IMR-90 (cell line): ENCODE measurements at regions not wholly inside any gene's neighbourhood (a gene's known extent, or its start where the extent isn't known, plus 50 kb on each side); places are given as distances from the start of the nearest gene placed in this dataset.
A peak's percentile ranks its signal among the peaks of the same experiment; 100 is the strongest.

Source experiments
- ATAC-seq: fragments of 200-7000 bp; cut with Tn5 transposase; 2 replicates; pipeline ENCODE4 v1.9.1; 2020; ENCODE audit warnings: low read depth, mild to moderate bottlenecking, moderate library complexity
- BruUV-seq: library from RNA; stranded (reverse); fragments of 400-500 nt; replicated peaks from 2 replicates; lab custom pipeline; 2021; lab: Mats Ljungman, UMichigan
- CTCF ChIA-PET: fragments of 300-600 bp; formaldehyde crosslinking; extraction: SDS; loops from one replicate; lab custom pipeline; 2021; ENCODE audit warnings: antibody characterized with exemption; lab: Yijun Ruan, JAX
- POLR2A ChIA-PET: fragments of 300-600 bp; sonication (Branson Sonifier 250); formaldehyde crosslinking; loops from one replicate; lab custom pipeline; 2022; ENCODE audit warnings: antibody characterized with exemption; ENCODE audit not compliant: unreplicated experiment; lab: Charles Lee
- DNase-seq: peaks from one replicate; pipeline ENCODE4 v3.0.0; 2013
- H2AFZ ChIP-seq: replicated peaks from 2 replicates; pipeline ENCODE3; 2013; ENCODE audit warnings: low read length, mild to moderate bottlenecking; ENCODE audit not compliant: poor library complexity
- H2AK5ac ChIP-seq: 2 replicates; pipeline ENCODE4 v1.6.1; 2013; ENCODE audit warnings: low read depth, low read length, inconsistent platforms
- H2AK9ac ChIP-seq: replicated peaks from 2 replicates; pipeline ENCODE3; 2013; ENCODE audit warnings: mild to moderate bottlenecking, low read depth, low read length, moderate library complexity; ENCODE audit not compliant: poor library complexity
- H2BK120ac ChIP-seq: 2 replicates; pipeline ENCODE4 v1.6.1; 2013; ENCODE audit warnings: low read depth, low read length, inconsistent platforms
- H2BK15ac ChIP-seq: 3 replicates; pipeline ENCODE4 v1.6.1; 2013; ENCODE audit warnings: low read depth, low read length, inconsistent platforms
- H2BK20ac ChIP-seq: 2 replicates; pipeline ENCODE4 v1.6.1; 2013; ENCODE audit warnings: low read depth, mild to moderate bottlenecking, inconsistent platforms, low read length, moderate library complexity
- H2BK5ac ChIP-seq: 2 replicates; pipeline ENCODE4 v1.6.1; 2013; ENCODE audit warnings: mild to moderate bottlenecking, low read depth, low read length, inconsistent platforms; ENCODE audit not compliant: poor library complexity, severe bottlenecking
- H3K14ac ChIP-seq: replicated peaks from 2 replicates; pipeline ENCODE4 v1.6.1; 2013; ENCODE audit warnings: low read depth, low read length, inconsistent platforms
- H3K18ac ChIP-seq: 2 replicates; pipeline ENCODE4 v1.6.1; 2013; ENCODE audit warnings: low read depth, low read length, control low read depth
- H3K23ac ChIP-seq: 2 replicates; pipeline ENCODE4 v1.6.1; 2013; ENCODE audit warnings: low read depth, low read length, inconsistent platforms
- H3K27ac ChIP-seq: 2 replicates; pipeline ENCODE4 v1.5.1; 2013; ENCODE audit warnings: mild to moderate bottlenecking, control low read depth, low read length; ENCODE audit not compliant: insufficient read depth
- H3K27me3 ChIP-seq: 2 replicates; pipeline ENCODE4 v1.6.1; 2013; ENCODE audit warnings: low read length; ENCODE audit not compliant: control insufficient read depth, insufficient read depth
- H3K36me3 ChIP-seq: 2 replicates; pipeline ENCODE4 v1.6.1; 2013; ENCODE audit warnings: low read length, mixed read lengths; ENCODE audit not compliant: control insufficient read depth, insufficient read depth
- H3K4ac ChIP-seq: 2 replicates; pipeline ENCODE4 v1.6.1; 2013; ENCODE audit warnings: low read depth, low read length, inconsistent platforms
- H3K4me1 ChIP-seq: 2 replicates; pipeline ENCODE4 v1.6.1; 2013; ENCODE audit warnings: low read length, mixed read lengths; ENCODE audit not compliant: control insufficient read depth, insufficient read depth
- H3K4me2 ChIP-seq: 2 replicates; pipeline ENCODE4 v1.6.1; 2013; ENCODE audit warnings: low read depth, mild to moderate bottlenecking, control low read depth, low read length, moderate library complexity
- H3K4me3 ChIP-seq: 2 replicates; pipeline ENCODE4 v1.5.1; 2013; ENCODE audit warnings: low read depth, mild to moderate bottlenecking, control low read depth, low read length, moderate library complexity; ENCODE audit not compliant: insufficient read depth
- H3K56ac ChIP-seq: 2 replicates; pipeline ENCODE4 v1.6.1; 2013; ENCODE audit warnings: low read length, inconsistent platforms; ENCODE audit not compliant: insufficient read depth; ENCODE audit errors: extremely low read depth
- H3K79me1 ChIP-seq, 2 experiments: 2 replicates each; pipeline ENCODE4 v1.6.1; 2013; ENCODE audit warnings: low read length in 2 of 2, inconsistent platforms in 1 of 2, low read depth in 1 of 2
- H3K9ac ChIP-seq: 2 replicates; pipeline ENCODE4 v1.6.1; 2013; ENCODE audit warnings: low read depth, low read length, control low read depth
- H3K9me1 ChIP-seq: 2 replicates; pipeline ENCODE4 v1.6.1; 2013; ENCODE audit warnings: low read length, inconsistent platforms; ENCODE audit not compliant: insufficient read depth
- H3K9me3 ChIP-seq: 2 replicates; pipeline ENCODE4 v1.6.1; 2013; ENCODE audit warnings: low read length; ENCODE audit not compliant: control insufficient read depth, insufficient read depth
- H4K20me1 ChIP-seq: 2 replicates; pipeline ENCODE4 v1.6.1; 2013; ENCODE audit warnings: low read length, inconsistent platforms; ENCODE audit not compliant: insufficient read depth
- H4K5ac ChIP-seq: 2 replicates; pipeline ENCODE4 v1.6.1; 2013; ENCODE audit warnings: mild to moderate bottlenecking, low read depth, low read length, control low read depth
- H4K8ac ChIP-seq, 2 experiments: 2 replicates each; pipeline ENCODE4 v1.6.1; 2013; ENCODE audit warnings: low read depth in 2 of 2, low read length in 2 of 2, control low read depth in 1 of 2, inconsistent platforms in 1 of 2
- H4K91ac ChIP-seq: 2 replicates; pipeline ENCODE4 v1.6.1; 2013; ENCODE audit warnings: low read depth, low read length, inconsistent platforms; ENCODE audit not compliant: insufficient read depth
- CEBPB ChIP-seq: IDR thresholded peaks from 2 replicates; pipeline ENCODE4 v1.6.1; 2012; ENCODE audit warnings: low read depth, low read length, improper control_type of control experiment
- ELK1 ChIP-seq: fragments of 150-350 bp; IDR thresholded peaks from 2 replicates; pipeline ENCODE4 v1.6.1; 2016; ENCODE audit warnings: low read depth, mild to moderate bottlenecking, low read length, moderate library complexity, borderline replicate concordance
- FOS ChIP-seq: fragments of 150-350 bp; IDR thresholded peaks from 2 replicates; pipeline ENCODE4 v1.6.1; 2016; ENCODE audit warnings: low read depth, low read length
- MAFK ChIP-seq: IDR thresholded peaks from 2 replicates; pipeline ENCODE4 v1.6.1; 2012; ENCODE audit warnings: low read depth, low read length, improper control_type of control experiment
- MAZ ChIP-seq: IDR thresholded peaks from 2 replicates; pipeline ENCODE4 v1.6.1; 2012; ENCODE audit warnings: low read depth, mild to moderate bottlenecking, low read length, improper control_type of control experiment, moderate library complexity, borderline replicate concordance
- POLR2A ChIP-seq: IDR thresholded peaks from 2 replicates; pipeline ENCODE4 v1.6.1; 2012; ENCODE audit warnings: mild to moderate bottlenecking, low read depth, low read length
- RAD21 ChIP-seq: IDR thresholded peaks from 2 replicates; pipeline ENCODE4 v1.6.1; 2012; ENCODE audit warnings: low read length, improper control_type of control experiment
- RCOR1 ChIP-seq: IDR thresholded peaks from 2 replicates; pipeline ENCODE4 v1.6.1; 2012; ENCODE audit warnings: mild to moderate bottlenecking, low read length, improper control_type of control experiment; ENCODE audit not compliant: insufficient replicate concordance
- SMC3 ChIP-seq: fragments of 150-350 bp; IDR thresholded peaks from 2 replicates; pipeline ENCODE4 v1.6.1; 2016; ENCODE audit warnings: low read depth, mild to moderate bottlenecking, antibody characterized with exemption, low read length, moderate library complexity
- USF2 ChIP-seq: fragments of 150-350 bp; IDR thresholded peaks from 2 replicates; pipeline ENCODE4 v1.6.1; 2017; ENCODE audit warnings: mild to moderate bottlenecking, antibody characterized with exemption, low read length, low read depth
- WGBS, 2 experiments: methylation state at CpG; one replicate each; pipeline versions ENCODE4 v1.1.5 to v1.1.7; 2013; ENCODE audit warnings: missing lambda C conversion rate in 2 of 2; ENCODE audit not compliant: insufficient read length in 1 of 2; ENCODE audit errors: extremely low coverage in 2 of 2; 5-methylcytosine and 5-hydroxymethylcytosine counted together
- dilution Hi-C: fragments of 300-500 bp; cut with HindIII; formaldehyde crosslinking; loops from one replicate; pipeline ENCODE4 v1.14.3; 2018; ENCODE audit warnings: low sequenced_read_pairs; ENCODE audit not compliant: unreplicated experiment
- in situ Hi-C: fragments of 300-500 bp; cut with MboI; formaldehyde crosslinking; loops from 3 replicates; pipeline ENCODE4 v1.14.3; 2019; ENCODE audit warnings: low sequenced_read_pairs, inconsistent platforms, mixed read lengths
- intact Hi-C: fragments of 100-400 bp; cut with micrococcal nuclease; formaldehyde crosslinking; loops from 2 replicates; pipeline ENCODE4 v1.10.0; 2022

- H2BK120ac ChIP-seq = no peak overlapping the region
- H3K4me3 ChIP-seq = no peak overlapping the region
- TF ChIP-seq MAFK (no peak), RAD21 (no peak), POLR2A (no peak), ELK1 (no peak), CEBPB (no peak), FOS (no peak), MAZ (no peak), SMC3 (no peak), USF2 (no peak), RCOR1 (no peak)
- no peak overlapping the region for H3K18ac ChIP-seq
- no peak overlapping the region for H3K4me2 ChIP-seq
- H2BK5ac ChIP-seq = no peak overlapping the region
- no peaks in the 10 kb centered on the region for H3K79me1 ChIP-seq
- H2AFZ ChIP-seq = peak overlapping the region; percentile 17
- CTCF ChIA-PET = no interaction called here
- POLR2A ChIA-PET = no interaction called here
- no peak overlapping the region for H4K8ac ChIP-seq
- H2AK9ac ChIP-seq = no peak overlapping the region
- no peaks in the 10 kb centered on the region for H3K9me3 ChIP-seq
- intact Hi-C loops (no loop called here), dilution Hi-C loops (no loop called here), in situ Hi-C loops (no loop called here)
- no peaks in the 10 kb centered on the region for H3K36me3 ChIP-seq
- no peak overlapping the region; the same call in 2 of the 3 replicates for H2BK15ac ChIP-seq
- no peaks in the 10 kb centered on the region for H3K27me3 ChIP-seq
- no peak overlapping the region for H3K23ac ChIP-seq
- H3K4ac ChIP-seq = no peak overlapping the region
- H4K91ac ChIP-seq = no peak overlapping the region
- H4K20me1 ChIP-seq = no peaks in the 10 kb centered on the region
- no peak overlapping the region for H3K9ac ChIP-seq
- no TSS peak for BruUV-seq
- no peak overlapping the region for H3K56ac ChIP-seq
- 80% methylated on average over 1 of the region's 5 CpGs; no CpG with 5 or more reads in 1 of the 2 experiments for WGBS, 2 experiments
- H3K4me1 ChIP-seq = peaks cover 3% of the 10 kb centered on the region
- 0 out of 2 replicates have a peak overlapping the region, but pooled peaks have one; percentile 33 for H2AK5ac ChIP-seq
- ATAC-seq (no peak), DNase-seq (no peak)
- no peak overlapping the region for H3K14ac ChIP-seq
- H4K5ac ChIP-seq = no peak overlapping the region
- H2BK20ac ChIP-seq = no peak overlapping the region
- peaks cover 9% of the 10 kb centered on the region for H3K9me1 ChIP-seq
- no peak overlapping the region for H3K27ac ChIP-seq
Observed at GRCh38 chr10:44761076-44761475, 150.1 kb upstream of the TMEM72 start.
